ENCODE measurements at regions not wholly inside any gene's neighbourhood (a gene's known extent, or its start where the extent isn't known, plus 50 kb on each side); places are given as distances from the start of the nearest gene placed in this dataset.

DNA sequence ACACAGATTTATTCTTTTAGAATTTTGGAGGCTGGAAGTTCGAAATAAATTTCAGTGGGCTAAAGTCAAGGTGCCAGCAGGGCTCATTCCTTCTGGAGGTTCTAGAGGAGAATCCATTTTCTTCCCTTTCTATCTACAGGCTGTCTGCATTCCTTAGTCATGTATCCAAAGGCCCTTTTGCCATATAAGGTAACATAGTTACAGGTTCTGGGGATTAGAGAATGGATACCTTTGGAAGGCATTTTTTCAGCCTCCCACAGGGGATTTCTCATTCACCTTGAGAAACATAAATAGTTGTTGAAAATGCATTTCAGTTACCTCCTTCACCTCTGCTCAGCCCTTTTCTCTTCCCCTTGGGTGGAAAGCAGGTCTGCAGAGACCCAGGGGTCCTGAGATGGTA is 280.0 kb upstream of the MAP3K1 start:
- TF ChIP-seq, protein P1, sequence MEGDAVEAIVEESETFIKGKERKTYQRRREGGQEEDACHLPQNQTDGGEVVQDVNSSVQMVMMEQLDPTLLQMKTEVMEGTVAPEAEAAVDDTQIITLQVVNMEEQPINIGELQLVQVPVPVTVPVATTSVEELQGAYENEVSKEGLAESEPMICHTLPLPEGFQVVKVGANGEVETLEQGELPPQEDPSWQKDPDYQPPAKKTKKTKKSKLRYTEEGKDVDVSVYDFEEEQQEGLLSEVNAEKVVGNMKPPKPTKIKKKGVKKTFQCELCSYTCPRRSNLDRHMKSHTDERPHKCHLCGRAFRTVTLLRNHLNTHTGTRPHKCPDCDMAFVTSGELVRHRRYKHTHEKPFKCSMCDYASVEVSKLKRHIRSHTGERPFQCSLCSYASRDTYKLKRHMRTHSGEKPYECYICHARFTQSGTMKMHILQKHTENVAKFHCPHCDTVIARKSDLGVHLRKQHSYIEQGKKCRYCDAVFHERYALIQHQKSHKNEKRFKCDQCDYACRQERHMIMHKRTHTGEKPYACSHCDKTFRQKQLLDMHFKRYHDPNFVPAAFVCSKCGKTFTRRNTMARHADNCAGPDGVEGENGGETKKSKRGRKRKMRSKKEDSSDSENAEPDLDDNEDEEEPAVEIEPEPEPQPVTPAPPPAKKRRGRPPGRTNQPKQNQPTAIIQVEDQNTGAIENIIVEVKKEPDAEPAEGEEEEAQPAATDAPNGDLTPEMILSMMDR (optimal IDR thresholded peaks at IDR 0.05 in 1 of 3, IDR thresholded peaks at IDR 0.05 in 1 of 3, conservative IDR thresholded peaks at IDR 0.05 in 1 of 3; ENCODE audit: extremely low read depth in 1 of 3, insufficient read depth in 2 of 3, low read length in 3 of 3) = no peak
- TF ChIP-seq EZH2 (IDR thresholded peaks at IDR 0.05; ENCODE audit: low read length) = no peak
